WI38 (cell line): ENCODE measurements at regions not wholly inside any gene's neighbourhood (a gene's known extent, or its start where the extent isn't known, plus 50 kb on each side); places are given as distances from the start of the nearest gene placed in this dataset.

Experiments
- H3K4me3 ChIP-seq: 2 replicates; pipeline ENCODE4 v1.5.1; 2011; ENCODE audit warnings: low read depth, mild to moderate bottlenecking, control low read depth, low read length
- CTCF ChIP-seq: IDR thresholded peaks from 2 replicates; pipeline ENCODE4 v1.5.1; 2012; ENCODE audit warnings: low read depth, mild to moderate bottlenecking, control low read depth, low read length

GRCh38 chr12:114888928-114889584 lies 205.1 kb upstream of the TBX3 start:
- H3K4me3 ChIP-seq, result no peak overlapping the region
- no peak for TF ChIP-seq CTCF

- TF ChIP-seq CTCF, result no peak
These were observed 204.5 kb upstream of the TBX3 start for GRCh38 chr12:114888448-114888847.

DNA sequence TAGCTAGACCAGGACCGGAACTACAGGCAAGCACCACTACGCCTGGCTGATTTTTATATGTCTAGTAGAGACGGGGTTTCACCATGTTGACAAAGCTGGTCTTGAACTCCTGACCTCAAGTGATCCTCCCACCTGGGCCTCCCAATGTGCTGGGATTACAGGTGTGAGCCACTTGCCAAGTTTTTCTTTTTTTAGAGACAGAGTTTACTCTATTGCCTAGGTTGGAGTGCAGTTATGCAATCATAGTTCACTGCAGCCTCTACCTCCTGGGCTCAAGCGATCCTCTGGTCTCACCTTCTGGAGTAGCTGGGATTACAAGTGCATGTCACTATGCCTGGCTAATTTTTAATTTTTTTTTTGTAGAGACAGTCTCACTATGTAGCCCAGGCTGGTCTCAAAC lies 201.5 kb upstream of the TBX3 start:
- H3K4me3 ChIP-seq, result no peak overlapping the region
- TF ChIP-seq CTCF, result no peak

More at GRCh38 chr12:114888448-114888847, 204.5 kb upstream of the TBX3 start:
- no peak overlapping the region for H3K4me3 ChIP-seq

DNA sequence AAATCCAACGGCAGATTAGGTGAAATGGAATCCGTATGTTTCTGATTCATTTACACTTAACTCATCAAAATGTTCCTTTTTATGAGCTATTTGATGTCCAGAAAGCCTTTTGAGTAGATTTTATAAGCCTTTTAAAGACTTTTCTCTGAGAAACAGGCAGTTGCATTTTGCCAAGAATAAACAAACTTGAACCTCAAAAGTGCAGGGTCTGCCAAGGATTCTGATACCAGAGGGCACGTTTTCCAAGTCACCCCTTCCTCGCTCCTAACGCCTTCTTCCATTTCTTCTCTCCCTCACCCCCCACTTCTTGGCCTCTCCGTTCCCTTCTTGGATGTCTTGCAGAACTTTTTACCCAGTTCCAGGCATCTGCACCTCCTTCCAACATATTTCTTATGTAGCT lies 200.6 kb upstream of the TBX3 start:
- H3K4me3 ChIP-seq, result no peak overlapping the region
- no peak for TF ChIP-seq CTCF

DNA sequence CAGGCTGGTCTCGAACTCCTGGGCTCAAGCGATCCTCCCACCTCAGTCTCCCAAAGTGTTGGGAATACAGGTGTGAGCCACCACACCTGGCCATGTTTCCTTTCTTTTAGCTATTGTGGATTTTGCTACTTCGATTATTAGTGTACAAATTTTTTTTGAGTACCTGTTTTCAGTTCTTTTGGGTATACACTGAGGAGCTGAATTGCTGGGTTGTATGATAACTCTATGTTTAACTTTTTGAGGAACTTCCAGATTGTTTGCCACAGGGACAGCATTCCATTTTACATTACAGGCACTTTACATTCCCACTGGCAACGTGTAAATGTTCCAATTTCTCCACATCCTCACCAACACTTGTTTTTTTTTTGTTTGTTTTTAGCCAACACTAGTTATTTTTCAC lies 198.1 kb upstream of the TBX3 start:
- no peak for TF ChIP-seq CTCF

GRCh38 chr12:114879354-114879753 lies 195.4 kb upstream of the TBX3 start:
- H3K4me3 ChIP-seq, result no peak overlapping the region
- no peak for TF ChIP-seq CTCF

More for the DNA sequence above, 198.1 kb upstream of the TBX3 start:
- no peak overlapping the region for H3K4me3 ChIP-seq

DNA sequence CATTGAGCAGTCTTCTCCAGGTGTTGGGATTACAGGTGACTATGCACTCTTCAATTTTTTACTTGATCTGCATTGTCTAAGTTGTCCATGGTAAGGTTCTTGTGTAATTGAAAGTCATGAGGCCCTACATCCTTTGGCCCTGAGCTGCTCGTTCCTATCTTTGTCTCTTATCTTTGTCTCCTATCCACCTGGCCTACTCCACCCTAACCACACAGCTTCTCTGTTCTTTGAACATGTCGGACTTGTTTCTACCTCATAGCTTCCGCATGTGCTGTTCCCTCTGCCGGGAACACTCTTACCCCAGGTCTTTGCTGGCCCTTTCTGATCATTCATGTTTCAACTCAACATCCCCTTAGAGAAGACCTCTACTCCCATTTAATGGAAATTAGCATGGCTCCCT lies 194.8 kb upstream of the TBX3 start:
- H3K4me3 ChIP-seq, result no peak overlapping the region
- TF ChIP-seq CTCF, result no peak
